ENCODE measurements at regions not wholly inside any gene's neighbourhood (a gene's known extent, or its start where the extent isn't known, plus 50 kb on each side); places are given as distances from the start of the nearest gene placed in this dataset.

DNA sequence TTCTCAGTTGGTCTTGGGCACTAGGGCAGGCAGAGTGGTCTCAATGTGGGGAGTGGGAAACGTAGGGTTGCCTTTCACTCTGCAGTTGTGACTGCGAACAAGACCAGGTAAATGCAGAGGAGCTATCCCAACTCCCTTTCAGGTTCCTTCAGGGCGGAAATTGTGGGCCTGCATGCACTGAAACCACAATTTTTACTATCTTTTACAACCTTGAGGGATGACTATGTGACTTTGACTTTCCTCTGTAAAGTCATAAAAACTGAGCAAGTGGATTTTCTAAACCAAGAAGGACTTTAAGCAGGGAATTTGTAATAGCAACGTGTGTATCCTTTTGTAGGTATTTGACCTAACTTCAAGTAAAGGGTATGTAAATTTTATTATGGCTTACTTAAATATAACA, 171.4 kb upstream of the CADPS start:
- DNase-seq (ENCODE audit: low spot score): no peak

DNA sequence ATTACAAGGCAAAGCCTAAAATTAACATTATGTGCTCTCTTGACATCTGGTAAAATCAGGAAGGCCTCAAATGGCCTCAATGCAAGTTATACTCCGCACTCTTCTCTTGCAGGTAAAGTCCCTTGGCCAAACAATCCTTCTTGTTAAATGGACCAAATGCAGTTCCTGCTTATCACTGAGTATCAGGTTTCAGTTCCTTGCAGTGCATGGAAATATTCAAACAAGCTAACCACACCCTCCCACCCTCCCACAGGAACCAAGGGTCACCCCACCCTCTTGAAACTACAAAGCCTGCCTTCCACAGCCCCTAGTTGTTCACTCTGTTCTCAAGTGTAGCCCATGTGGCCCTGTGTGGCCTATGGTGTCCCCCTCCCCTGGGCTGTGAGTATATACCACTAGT, 171.9 kb upstream of the CADPS start:
- DNase-seq (ENCODE audit: low spot score): no peak

DNA sequence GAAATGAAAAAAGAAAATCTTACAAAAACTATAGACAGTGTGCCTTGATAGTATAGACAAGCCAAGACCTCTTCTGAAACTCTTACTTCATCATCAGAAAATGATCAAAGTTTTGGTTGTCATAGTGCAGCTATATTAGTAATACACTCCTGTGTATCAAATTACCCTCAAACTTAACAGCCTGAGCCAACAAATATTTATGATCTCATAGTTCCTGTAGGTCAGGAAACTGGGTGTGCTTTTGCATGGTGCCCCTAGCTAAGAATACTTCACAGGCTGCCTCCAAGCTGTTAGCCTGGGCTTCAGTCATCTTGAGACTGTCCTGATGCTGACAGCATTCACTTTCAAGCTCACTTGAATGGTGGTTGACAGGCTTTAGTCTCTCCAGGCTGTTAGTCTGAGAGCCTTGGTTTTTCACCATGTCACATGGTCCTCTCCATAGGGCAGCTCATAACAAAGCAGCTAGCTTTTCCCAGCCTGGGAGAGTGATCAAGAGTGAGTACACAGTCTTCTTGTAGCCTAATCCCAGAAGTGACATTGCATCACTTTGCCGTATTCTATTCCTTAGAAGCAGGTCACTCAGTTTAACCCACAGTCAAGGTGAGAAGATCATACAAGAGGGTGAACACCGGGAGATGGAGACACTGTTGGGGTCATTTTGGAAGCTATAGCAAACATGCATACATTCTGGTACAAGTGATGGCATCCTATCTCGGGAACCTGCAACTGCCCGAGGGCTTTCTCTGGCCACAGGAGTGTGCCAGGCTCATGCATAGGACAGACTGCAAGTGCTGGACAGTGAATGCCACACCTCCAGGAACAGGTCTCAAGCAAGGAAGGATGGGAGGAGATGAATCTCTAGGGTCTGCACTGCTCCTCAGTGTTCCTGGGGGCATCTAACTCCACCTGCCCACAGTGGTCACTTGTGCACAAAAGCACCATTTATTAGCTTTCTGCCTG, 173.4 kb upstream of the CADPS start:
- DNase-seq (ENCODE audit: low spot score): no peak

DNA sequence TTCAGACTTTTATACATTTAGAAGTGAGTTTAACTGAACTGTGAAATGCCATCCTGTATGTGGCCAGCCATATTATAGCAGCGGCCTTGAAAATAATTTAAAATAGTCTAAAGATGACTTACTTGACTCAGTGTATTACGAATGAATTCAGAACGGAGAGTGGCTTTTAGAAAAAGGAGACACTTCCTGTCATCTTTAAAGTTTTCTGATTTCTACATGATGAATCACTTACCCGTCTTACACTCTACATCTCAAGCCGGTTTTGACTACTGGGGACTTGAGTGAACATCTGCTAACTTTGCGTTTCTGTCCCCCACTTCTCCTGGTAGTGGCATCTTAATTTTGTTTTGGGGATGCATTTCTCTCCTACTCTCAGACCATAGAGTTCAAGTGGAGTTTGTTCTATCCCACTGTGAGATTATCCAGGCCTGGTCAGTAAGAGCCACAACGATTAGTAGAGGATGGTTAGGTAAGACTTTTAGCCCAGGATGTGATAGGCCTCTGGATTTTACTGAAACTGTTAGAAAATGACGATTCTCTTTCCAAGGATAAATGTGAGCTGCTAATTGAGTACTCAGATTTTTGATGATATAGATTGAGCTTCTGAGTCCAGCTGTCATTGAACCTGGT, 175.4 kb upstream of the CADPS start:
- no peak for DNase-seq (ENCODE audit: low spot score)

DNA sequence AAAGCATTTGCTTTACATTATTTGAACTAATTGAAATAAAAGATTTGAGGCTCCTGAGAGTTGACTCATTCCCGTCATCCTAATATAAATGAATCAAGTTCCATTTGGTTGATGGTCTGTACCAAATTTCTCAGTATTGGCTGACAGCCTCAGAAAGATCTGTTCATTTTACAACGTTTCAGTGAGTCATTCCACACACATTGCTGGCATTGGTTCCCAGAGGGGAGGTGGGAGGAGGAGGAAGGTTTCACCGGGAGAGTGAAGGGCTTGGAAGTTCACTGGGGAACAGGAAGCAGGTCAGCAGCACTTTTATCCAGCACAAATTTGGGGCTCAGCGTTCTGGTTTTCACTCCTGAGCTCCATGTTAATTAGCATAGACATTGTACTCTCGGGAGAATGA, 176.7 kb upstream of the CADPS start:
- no peak for DNase-seq (ENCODE audit: low spot score)

DNA sequence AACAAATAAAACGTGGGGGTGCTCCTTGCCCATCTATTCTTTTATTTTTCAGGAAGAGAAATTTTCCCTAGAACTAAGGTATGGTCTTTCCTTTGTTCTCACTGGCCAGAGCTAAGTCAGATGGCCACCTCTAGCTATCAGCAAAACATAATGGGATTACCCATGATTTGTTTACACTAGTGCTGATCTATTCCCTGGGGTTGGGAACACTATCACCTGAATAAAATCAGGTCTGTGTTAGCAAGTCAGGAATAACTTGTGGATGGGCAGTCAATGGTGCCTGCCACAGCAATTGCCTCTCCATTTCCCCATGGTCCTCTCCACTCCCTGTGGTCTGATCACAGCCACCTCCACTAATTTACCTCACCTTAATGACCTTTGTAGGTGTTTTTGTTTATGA, 181.7 kb upstream of the CADPS start:
- DNase-seq (ENCODE audit: low spot score): no peak

DNA sequence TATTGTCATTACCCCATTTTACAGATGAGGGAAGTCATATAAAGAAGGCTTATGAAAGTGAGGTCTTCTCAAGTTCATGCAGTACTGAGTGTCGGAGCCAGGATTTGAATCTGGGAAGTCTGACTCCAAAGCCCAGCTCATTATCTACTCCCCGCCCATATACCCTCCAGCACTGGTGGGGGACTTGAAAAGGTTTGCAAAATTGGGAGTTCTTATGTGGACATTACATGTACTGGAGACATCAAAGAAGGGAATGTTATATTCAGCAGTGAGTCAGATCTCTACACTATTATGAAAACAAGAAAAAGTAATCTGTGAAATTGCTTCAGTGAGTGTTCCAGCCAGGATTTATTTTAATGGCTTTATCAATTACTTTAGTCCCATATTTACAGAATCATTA, 185.2 kb upstream of the CADPS start:
- DNase-seq (ENCODE audit: low spot score): no peak

DNA sequence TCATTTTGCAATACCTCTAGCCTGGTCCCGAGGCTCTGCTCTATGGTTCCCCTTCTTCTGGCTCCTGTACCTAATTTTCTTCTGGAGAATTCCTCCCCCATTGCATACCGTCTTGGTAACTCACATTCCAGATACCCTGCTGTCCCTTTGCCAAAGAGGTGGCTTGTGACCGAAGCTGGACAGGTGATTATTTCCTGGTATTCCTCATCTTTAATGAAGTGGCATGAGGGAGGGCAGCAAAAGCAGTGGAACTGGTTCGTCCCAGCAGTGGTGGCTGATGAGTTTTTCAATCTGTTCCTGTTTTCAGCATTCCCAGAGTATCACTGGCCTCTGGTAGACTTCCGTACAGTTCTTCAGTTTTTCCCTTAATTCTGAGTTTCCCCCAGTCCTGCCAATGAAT, 186.2 kb upstream of the CADPS start:
- DNase-seq (ENCODE audit: low spot score): no peak

DNA sequence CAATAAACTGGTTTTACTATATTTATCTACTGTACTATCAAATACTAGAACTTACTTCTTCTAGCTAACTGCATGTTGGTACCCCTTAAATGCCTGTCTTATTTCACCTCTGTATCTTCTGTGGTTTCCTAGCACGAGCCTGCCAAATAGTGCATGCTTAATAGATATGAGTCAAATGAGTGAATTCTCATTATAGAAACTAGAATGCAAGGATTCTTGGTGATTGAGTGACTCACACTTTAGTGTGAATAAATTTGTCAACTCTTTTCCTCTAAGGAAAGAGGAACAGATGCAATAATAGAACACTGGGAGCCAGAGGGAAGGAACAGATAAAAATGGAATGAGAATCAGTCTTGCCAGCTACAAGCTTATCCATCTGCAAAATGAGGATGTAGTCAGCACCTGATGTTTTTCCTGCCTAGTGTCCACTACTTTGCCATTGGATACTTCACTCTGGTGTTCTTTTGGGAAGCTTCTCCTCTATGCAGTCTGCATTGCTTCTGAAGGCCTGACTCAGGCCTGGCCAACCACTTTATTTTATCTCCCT, 189.1 kb upstream of the CADPS start:
- no peak for DNase-seq (ENCODE audit: low spot score)

DNA sequence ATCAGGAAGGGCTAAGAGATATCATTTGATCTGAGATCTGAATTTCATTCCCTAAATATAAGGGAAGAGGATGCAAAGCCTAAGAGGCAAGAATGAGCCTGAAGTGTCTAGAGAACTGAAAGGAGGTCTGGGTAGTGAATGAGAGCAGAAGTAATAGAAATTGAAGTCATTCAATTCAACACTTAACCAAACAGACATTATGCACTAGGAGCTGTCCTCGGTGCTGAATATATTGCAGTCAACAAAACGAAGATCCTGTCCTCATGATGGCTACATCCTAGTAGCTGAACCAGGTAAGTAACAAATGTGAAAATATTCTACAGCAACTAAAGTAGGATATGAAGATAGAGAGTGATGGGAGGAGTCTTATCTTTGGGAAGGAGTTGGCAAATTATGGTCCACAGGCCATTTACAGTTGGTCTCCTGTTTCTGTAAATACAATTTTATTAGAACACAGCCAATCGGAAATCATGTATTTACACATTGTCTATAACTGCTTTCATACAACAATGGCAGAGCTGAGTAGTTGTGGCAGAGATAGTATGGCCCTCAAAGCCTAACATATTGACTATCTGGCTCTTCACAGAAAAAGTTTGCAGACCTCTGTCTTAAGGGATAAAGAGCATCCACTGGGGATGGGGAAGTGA, 192.9 kb upstream of the CADPS start:
- peak; percentile 31 for DNase-seq (ENCODE audit: low spot score)

DNA sequence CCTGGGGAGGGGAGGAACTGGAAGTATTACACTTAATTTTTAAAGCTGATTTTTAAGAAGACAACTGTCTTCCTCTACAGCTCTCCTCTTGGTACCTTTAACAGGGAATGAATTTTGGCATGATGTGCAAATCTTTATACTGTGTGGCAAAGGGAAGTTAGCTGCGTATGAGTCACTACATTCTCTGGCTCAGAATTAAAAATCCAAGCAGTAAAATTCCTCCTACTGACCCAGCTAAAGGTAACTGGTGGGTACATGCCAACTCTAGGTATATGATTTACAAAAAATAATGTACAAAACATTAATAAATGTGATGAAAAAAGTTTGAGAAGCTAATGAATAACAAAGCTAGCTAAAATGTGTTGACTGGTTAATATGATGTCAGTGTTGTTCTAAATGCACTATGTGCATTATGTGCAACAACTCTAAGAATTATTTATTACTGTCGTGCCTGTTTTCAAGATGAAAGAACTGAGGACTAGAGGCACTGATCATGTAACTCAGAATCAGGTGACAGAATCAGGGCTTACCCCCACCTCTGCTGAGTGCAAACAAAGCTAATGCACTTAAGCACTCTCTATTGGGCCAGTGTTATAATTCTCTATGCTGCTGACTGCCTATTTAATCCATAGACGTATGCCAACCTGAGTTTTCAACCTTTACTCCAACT, 194.7 kb upstream of the CADPS start:
- no peak for DNase-seq (ENCODE audit: low spot score)

DNA sequence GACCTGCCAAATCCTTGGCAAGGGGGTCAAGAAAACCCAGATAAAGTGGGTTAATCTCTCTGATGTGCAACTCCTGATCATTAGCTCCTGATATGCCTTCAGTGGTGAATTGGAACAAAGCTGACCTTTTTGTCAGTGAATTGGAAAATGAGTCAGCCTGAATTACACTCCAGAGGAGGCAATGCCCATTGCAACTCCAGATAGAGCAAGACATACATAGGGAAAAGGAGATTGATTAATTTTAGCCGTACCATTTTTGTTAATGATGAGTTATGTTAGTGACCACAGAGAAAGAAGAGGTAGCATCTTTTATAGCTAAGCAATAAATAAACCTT, 195.2 kb upstream of the CADPS start:
- DNase-seq (ENCODE audit: low spot score): no peak

DNA sequence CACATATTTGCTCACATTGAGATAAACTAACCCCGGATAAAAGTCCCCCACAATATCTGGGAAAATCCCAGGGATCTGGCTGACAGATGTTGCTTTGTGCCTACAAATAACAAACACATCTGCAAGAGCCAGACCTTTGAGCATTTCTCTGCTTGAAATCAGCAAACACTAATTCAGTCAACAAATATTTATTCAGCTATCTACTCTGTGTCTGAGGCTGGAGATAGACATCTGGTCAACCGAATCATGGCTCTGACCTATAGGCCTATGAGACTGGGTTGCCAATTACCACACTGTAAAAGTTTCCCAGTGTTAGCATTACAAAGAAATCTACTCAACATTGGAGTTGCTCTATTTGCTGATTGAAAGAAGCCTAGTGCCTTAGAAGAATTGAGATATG, 201.1 kb upstream of the CADPS start:
- no peak for DNase-seq (ENCODE audit: low spot score)

DNA sequence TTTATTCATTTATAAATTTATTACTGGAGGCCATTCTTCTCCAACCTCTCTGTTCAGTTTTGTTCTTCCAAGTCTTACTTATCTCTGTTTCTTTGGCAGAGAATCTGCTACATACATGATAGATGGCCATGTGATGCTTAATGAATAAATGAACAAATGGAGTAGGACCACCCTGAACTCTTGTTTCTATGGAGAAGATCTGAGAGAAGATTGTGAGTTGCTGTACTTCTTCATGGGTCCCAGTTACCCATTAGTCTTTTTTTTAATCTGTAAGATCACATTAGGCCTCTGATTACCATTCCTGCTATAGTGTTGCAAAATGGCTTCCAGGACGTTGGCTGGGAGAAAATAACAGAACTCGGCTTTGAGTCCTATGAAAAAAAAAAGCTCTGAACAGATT, 191.9 kb upstream of the SYNPR start:
- DNase-seq (ENCODE audit: low spot score): no peak

DNA sequence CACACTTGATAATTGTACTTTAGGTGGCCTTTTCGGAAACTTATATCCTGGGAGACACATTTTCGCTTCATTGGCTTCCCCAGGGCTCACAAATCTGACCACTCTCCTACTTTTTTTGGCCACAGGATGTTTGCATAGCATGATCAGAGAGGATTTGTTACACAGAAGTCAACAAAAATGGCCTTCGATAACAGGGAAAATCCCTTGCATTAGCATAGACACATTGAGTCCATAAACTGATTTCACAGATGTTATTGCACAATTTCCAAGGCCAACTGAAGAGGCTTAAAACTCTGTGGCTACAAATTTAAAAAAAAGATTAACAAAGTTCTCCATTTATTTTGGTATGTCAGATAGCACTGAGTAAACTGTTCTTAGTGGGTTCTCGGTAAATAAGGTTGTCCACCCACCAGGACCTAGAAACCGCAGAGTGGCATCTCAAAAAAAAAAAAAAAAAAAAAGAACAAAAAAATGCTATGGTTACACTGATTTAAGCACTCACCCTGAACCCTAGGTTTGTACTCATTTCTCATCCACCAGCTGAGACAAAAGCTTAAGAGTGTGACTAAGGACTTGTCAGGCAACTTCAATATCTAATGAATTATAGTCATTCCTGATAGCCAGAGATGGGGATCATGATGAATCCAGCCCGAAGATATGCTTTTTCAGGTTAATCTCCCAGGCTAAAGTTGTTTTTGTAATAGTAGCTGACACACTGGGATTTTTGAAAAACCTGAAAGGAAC, 188.9 kb upstream of the SYNPR start:
- DNase-seq (ENCODE audit: low spot score): no peak

DNA sequence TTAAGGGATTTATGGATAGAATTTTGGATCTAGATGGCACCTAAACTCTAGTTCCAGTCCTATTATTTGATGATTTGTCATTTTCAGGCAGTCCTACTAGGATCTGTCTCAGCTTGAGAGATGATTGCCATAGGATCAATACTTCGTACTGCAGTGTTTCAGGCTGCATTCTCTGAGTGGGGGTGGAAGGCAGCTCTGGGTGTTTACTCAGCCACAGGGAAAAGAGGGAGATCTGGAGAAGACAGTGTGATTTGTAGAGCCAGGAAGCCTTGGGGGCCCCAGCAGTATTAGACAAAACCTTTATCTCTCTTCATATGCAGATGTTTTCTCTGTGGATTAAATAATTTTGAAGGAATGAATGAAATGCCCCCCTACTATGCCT, 188.4 kb upstream of the SYNPR start:
- DNase-seq (ENCODE audit: low spot score): no peak

DNA sequence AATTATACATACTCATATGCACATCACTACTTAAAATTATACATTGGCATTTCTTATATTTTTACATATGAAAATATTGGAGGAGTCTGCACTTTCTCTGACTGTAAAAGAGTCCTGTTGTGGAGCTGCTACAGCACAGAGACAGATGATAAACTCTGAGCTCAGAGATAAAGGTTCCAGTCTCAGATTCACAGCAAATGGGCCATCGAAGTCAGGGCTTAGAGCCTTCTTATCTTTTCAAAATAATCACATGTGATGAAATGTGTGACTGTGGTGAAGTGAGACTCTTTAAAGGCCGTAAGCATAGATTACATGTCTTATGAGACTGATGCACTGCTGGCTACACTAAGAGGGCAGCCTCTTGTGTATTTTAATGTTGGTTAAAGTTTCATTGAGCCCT, 187.5 kb upstream of the SYNPR start:
- no peak for DNase-seq (ENCODE audit: low spot score)

DNA sequence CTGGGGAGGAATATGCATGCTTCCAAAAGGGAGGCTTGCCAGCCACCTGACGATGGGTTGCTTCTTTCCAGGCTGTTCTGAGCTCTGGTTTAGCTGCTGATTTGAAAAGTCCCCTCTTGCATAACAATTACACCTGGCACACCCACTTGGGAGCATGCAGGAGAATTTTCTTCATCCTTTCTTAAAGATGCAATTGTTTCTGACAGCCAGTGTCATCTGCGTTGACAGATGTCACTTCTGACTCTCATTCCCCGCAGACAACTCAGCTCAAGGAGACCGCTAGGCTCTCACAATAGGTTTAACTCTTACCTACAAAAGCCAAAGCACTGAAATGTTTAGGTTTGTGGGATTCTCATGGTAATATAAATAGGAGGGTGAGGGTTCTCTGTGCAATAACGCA, 185.6 kb upstream of the SYNPR start:
- no peak for DNase-seq (ENCODE audit: low spot score)

DNA sequence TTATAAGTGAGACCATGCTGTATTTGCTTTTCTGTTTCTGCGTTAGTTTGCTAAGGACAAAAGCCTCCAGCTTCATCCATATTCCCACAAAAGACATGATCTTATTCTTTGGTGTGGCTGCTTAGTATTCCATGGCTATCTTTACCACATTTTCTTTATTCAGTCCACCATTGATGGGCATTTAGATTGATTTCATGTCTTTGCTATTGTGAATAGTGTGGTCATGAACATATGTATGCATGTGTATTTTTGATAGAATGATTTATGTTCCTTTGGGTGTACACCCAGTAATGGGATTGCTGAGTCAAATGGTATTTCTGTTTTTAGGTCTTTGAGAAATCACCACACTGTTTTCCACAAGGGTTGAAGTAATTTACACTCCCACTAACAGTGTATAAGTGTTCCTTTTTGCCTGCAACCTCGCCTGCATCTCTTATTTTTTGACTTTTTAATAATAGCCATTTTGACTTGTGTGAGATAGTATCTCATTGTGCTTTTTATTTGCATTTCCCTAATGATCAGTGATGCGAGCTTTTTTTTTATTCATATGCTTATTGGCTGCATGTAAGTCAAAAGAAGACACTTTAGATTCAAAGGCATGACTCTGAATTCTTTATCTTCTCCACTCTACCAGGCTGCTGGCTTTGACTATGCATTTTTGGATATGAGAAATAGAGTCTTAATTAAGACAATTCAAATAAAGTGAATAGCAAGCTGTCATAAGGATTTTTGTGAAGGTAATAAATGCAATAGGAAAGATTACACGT, 183.3 kb upstream of the SYNPR start:
- no peak for DNase-seq (ENCODE audit: low spot score)

DNA sequence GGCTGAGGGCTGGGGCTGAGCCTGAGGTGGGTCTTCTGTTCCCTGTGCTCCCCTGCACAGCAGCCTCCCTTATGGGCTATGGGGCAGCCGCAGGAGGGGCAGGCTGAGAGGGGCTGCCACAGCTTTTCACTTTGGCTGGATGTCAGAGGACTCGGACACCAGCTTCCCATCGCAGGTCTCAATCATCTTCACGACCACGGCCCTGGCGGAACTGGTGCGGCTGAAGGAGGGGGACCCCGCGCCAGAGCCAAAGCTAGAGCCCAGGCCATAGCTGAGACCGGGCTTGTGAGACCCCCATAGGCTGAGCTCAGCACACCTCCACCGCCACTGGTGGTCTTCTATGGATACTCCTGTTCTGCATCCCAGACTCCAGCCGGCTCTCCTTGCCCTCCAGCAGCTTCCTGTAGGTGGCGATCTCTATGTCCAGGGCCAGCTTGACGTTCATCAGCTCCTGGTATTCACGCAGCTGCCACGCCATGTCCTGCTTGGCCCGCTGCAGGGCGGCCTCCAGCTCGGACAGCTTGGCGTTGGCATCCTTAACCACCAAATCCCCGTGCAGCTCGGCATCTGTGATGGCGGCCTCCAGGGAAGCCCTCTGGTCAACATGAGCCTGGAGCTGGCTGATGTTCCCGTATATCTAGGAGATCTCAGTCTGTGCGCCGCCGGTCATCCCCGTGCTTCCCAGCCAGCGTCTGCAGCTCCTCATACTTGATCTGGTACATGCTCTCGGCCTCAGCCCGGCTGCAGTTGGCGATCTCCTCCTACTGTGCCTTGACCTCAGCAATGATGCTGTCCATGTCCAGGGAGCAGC, 181.7 kb upstream of the SYNPR start:
- no peak for DNase-seq (ENCODE audit: low spot score)

All from AG08395 (cell line).